ENCODE measurements at regions not wholly inside any gene's neighbourhood (a gene's known extent, or its start where the extent isn't known, plus 50 kb on each side); places are given as distances from the start of the nearest gene placed in this dataset.

DNA sequence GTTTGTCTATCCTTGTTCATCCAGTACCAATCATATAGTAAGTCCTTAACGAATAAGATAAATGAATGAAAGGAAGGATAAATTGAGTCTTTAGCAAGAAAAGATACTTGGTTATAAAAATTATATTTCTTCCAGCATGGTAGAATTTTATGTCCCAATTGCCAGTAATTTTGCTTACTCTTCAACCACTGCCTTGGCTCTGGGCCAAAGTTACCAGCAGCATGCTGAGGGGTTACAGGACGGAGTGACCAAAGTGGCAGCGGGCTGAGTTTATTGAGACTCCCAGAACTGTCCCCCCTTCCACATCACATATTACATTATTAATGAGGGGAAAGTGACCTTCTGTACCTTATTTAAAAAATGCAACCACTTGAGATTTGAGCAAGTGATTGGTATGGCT is 121.7 kb downstream of the RASGEF1B start:
- TF ChIP-seq CTCF (IDR thresholded peaks at IDR 0.05; ENCODE audit: low read depth, low read length) (no peak), EZH2phosphoT487 (IDR thresholded peaks at IDR 0.05; ENCODE audit: low read depth) (no peak)
